ENCODE measurements at regions not wholly inside any gene's neighbourhood (a gene's known extent, or its start where the extent isn't known, plus 50 kb on each side); places are given as distances from the start of the nearest gene placed in this dataset.

DNA sequence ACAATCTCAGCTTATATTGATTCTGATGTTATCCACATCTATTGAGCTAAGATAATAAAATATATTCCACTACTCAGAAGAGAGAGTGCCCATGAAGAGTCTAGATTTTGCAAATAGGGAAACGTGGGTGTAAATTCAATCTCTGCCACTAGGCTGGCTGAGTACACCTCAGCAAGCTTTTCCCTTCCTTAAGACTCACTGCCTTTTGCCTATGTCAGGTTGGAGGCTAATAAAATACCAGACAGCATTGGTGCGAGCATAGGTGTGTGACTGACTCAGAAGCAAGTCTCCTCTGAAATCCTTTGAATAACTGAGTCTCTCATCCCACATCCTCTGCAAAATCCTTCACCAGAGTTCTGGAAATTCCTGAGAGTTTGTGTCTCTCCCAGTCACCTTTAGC lies 405.4 kb upstream of the CPEB2 start:
- TF ChIP-seq, protein P1, sequence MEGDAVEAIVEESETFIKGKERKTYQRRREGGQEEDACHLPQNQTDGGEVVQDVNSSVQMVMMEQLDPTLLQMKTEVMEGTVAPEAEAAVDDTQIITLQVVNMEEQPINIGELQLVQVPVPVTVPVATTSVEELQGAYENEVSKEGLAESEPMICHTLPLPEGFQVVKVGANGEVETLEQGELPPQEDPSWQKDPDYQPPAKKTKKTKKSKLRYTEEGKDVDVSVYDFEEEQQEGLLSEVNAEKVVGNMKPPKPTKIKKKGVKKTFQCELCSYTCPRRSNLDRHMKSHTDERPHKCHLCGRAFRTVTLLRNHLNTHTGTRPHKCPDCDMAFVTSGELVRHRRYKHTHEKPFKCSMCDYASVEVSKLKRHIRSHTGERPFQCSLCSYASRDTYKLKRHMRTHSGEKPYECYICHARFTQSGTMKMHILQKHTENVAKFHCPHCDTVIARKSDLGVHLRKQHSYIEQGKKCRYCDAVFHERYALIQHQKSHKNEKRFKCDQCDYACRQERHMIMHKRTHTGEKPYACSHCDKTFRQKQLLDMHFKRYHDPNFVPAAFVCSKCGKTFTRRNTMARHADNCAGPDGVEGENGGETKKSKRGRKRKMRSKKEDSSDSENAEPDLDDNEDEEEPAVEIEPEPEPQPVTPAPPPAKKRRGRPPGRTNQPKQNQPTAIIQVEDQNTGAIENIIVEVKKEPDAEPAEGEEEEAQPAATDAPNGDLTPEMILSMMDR (optimal IDR thresholded peaks at IDR 0.05 in 1 of 3, IDR thresholded peaks at IDR 0.05 in 1 of 3, conservative IDR thresholded peaks at IDR 0.05 in 1 of 3; ENCODE audit: extremely low read depth in 1 of 3, insufficient read depth in 2 of 3, low read length in 3 of 3) = peak; percentile 39 to 51 (median 42)
- no peak for TF ChIP-seq EZH2 (IDR thresholded peaks at IDR 0.05; ENCODE audit: low read length)
